ENCODE measurements at regions not wholly inside any gene's neighbourhood (a gene's known extent, or its start where the extent isn't known, plus 50 kb on each side); places are given as distances from the start of the nearest gene placed in this dataset.

DNA sequence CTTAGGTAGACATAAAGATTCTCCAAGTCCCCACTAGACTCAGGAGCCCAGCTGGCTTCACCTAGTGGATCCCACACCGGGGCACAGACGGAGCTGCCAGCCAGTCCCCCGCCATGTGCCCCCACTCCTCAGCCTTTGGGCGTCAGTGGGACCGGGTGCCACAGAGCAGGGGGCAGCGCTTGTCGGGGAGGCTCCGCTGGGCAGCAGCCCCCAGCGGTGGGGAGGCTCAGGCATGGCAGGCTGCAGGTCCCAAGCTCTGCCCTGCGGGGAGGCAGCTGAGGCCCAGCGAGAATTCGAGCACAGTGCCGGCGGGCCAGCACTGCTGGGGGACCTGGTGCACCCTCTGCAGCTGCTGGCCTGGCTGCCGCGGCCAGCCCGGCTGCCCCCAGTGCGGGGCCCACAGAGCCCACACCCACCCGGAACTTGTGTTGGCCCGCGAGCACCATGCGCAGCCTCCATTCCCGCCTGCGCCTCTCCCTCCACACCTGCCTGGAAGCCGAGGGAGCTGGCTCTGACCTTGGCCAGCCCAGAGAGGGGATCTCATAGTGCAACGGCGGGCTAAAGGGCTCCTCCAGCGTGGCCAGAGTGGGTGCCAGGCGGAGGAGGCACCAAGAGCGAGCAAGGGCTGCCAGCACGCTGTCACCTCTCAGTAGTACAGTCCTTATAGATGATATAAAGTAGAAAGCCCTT, 390.7 kb downstream of the PLK2 start:
- TF ChIP-seq CTCF (IDR thresholded peaks at IDR 0.05) (no peak), ZFX (IDR thresholded peaks at IDR 0.05; ENCODE audit: borderline replicate concordance) (no peak)

Data from 22Rv1 (cell line).